T-helper 1 cell treated with Interleukin-12 subunit alpha and Interleukin-12 subunit beta and Interleukin-4 antibody, amounts not matched to agents 30 ng/mL and 1 ng/mL, for 36 hours (primary cell): ENCODE measurements at regions not wholly inside any gene's neighbourhood (a gene's known extent, or its start where the extent isn't known, plus 50 kb on each side); places are given as distances from the start of the nearest gene placed in this dataset.
"Not testable (repeated sequence)": the region's sequence is repeated elsewhere in the genome, so short reads cannot be mapped to it uniquely, and the experiment has no call there.

Experiments
- intact Hi-C: fragments of 100-400 bp; cut with micrococcal nuclease; formaldehyde crosslinking; loops from one replicate; pipeline ENCODE4 v1.15.1; 2024

DNA sequence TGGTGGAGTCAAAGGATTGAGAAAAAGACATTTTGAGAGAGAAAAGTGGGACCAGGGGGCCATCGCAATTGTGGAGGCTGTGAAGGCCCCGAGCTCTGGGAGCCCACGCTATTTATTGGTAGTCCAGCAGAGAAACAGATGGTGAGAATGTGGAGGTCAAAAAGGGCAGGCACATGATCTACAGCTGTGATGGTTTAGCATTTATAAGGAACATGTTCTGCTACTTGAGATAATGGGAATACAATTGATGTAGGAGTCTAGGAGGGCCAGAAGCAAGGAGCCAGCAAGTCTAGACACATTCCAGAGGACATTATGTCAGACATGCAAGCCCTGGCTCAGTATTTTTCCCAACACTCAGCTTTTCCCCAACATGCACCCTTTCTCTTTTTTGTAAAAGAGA lies 283.4 kb upstream of the MTPN start:
- intact Hi-C loops: not testable (repeated sequence)

DNA sequence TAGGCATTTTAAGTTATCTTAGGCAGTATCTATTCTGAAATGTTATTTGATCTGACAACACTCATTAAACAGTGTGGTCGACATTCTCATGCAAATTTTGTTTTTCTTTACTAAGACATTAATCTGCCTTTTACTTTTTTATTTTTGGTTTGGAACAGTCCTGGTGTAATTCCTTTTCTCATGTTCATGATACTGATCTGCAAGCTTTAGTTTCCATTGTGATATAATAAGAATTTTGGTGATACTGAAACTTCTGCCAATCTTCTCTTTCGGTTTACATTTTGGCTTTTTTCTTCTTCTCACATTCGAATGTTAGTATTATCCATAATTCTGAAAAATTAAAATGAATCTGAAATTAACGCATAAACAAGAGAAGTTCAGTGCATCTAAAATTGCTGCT lies 281.9 kb upstream of the MTPN start:
- intact Hi-C loops: no loop called here

DNA sequence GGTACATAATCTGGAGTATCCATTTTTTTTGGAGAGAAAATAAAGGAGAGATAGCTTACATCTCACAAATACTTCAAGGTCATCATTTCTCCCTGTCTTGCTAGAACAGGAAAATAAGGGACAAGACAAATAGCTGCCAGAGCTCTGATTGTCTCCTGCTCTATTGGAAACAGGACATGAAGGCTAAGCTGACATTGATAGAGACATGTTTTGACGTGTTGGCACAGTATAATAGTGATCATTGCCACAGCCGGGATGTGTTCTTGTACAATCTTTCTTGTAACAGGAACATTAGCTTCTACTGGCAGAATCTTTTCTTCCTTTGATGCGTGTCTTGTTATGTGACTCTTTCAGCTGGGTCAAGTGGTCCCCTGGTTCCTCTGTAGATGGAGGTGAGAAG lies 279.3 kb upstream of the MTPN start:
- intact Hi-C loops: no loop called here

DNA sequence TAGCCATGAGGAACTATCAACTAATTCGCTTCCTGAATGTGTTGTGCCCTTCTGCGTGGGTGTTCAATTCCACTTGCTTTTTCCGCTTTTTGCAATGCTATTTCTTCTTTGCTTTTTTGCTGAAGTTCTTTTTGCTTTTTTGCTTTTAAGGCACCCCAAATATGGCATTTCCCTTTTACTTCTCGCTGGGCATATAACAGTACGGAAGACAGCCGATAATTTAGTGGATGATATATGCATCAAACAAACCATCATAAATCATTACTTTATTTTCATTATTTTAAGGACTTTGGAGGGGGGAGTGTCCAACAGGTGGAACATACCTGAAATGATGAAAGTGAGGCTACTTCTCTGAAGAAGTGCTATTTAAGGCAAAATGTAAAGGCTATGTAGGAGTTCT lies 277.0 kb upstream of the MTPN start:
- intact Hi-C loops: no loop called here

DNA sequence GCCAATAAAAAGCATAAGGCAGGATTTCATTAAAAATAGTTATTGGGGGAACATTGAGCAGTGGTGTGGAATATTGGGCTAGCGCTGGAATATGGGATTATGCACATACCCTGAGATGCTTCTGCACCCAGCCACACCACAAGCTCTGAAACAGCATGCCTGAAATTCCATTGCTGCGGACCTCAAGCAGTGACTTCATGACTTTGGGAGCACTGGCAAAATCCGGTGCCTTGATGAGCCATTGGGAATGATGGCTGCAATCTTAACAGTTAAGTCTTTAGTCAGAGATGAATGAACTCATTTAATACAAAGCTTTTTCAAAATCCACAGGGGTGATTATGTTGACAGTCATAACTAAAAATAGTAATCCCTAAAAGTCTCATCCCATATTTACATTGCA lies 274.7 kb upstream of the MTPN start:
- intact Hi-C loops: no loop called here

DNA sequence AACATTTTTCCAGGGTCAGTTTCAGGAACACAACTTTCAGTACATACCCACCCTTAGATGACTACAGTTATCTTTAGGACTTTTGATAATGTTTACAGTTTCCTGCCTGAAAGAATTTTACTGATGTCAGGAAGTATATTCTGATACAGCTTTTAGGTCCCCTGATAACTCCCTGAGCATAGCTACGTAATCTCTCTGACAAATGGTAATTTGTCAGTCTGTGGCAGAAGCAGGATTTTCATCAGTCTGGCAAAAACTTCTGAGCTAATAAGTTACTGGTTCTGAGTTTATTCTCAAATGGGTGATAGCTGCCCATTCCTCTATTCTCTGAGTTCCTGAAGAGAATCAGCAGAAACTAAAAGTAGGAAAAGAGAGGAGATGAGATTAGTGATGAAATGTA lies 270.1 kb upstream of the MTPN start:
- intact Hi-C loops: no loop called here

DNA sequence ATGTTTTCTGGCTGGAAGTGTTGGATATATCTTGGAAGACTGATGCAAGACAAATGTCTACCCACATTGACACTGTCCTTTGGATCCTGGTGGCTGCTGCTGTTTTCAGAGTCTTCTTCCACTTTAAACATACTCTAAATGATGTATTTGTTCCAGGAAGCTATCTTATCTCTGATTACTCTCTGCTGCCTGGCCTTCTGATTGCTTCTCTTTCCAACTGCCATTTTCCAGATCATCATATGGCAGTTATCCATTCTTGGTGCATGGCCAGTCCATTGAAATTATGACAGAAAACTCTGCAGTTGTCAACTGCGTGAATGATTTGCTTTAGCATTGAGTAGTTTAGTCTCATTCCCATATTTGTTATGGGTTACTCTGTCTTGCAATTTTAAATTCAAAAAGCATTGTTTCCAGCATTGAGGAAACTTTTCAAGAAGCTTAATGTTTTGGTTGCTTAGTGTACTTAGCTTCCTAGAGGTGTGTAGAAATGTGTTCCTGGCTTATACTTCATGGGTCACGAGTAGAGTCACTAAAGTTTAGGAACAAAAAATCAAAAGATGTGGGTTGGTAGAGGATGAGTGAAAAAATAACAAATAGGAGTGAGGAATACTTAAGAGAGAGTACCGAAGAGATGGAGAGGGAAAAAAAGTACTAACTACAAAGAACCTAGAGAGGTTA lies 268.3 kb upstream of the MTPN start:
- intact Hi-C loops: no loop called here

DNA sequence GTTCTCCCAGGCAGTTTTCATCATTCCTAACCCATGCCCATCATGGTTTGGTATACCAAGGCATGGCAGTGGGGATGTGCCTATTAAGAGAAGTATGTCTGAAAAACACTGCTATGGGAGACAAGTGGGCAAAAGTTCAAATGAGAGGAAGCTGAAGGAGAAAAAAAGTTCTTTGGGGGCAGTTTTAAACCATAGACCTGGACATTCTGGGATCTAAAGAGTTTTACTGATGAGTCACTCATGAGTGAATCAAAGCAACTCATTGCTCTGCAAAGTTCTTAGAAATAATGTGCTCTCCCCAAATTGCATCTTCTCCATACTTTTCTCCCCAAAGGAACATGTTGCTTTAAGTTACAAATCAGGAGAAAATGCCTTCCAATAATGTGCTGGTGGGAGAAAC lies 256.9 kb upstream of the MTPN start:
- intact Hi-C loops: no loop called here

DNA sequence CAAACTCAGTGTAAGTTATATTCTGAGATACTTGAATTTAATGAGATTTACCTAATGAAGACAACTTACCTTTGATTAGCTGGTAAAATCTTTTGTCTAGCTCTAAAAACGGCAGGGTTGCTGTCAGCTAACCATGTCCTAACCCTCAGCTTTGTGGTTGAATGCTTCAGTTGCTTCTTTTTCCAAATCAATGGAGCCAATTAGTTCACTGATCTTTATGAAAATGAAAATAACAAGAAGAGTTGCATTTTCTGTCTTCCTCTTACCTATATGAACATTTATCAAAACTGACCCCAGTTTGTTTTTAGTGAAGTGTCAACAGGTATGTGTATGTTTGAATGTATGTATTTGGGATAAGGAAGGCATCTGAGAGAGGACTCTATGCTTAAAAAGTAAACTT lies 253.1 kb upstream of the MTPN start:
- intact Hi-C loops: no loop called here

DNA sequence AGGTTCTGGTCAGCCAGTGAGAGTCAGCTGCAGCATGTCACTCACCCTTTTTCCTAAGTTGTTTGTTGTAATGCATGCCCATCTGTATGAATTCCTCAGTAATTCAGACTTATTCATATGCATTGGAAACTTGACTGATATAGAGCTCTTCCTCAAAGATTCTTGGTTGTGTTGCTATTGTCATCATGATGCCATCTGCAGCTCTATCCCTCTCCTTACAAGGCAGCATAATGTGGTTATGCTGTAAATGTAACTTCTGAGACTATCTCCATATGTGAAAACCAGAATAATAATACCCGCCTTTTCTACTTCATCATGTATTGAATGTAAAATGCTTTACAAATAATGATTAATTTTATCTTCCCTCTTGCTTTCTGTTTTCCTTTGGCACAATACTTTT lies 252.6 kb upstream of the MTPN start:
- intact Hi-C loops: no loop called here

DNA sequence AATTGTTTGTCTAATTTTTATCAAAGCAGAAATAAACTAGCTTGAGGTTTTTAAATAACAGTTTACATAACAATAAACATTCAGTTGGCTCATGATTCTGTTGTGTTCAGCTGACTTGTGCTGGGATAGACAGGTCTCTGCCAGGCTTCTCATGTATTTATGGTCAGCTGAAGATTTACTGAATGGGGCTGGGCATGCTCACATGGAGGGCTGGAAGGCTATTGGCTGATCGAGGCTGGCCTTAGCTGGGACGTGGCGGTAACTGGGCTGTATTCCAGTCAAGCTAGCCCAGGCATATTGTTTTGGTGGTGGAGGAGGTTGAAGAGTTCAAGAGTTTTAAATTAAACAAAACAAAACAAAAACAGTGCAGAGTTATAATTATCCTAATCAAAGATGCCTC lies 251.0 kb upstream of the MTPN start:
- intact Hi-C loops: no loop called here

DNA sequence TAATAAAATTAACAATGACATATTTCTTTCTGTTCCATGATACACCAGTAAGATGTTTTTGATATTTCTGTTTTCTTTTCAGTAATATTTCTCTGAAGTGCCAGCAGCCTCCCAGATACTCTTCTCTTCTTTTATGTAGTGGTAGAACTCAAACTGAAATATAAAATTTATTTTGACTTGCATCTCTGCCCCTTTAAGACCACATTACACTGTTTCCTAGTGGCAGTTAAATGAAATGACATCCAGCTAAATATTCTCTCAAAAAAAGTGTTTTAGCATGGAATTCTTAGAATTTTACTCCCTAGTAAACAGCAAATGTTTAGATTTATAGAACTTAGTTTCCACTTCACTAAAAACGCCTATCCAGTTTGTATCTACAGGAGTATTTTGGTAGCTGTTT lies 237.2 kb upstream of the MTPN start:
- intact Hi-C loops: no loop called here

DNA sequence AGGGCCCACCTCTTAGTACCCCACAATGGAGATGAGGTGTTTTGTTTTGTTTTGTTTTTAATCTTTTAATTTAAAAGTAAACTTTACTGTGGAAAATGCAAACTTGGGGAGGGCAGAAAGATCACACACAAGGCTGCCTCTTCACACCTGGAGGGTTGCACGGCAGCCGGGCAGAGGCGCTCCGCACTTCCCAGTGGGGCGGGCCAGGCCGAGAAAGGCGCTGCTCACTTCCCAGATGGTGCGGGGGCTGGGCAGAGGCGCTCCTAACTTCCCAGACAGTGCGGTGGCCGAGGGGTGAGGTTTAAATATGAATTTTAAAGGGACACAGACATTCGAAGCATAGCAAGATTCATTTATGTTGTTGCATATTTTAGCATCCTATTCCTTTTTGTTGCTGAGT lies 235.9 kb upstream of the MTPN start:
- intact Hi-C loops: no loop called here

DNA sequence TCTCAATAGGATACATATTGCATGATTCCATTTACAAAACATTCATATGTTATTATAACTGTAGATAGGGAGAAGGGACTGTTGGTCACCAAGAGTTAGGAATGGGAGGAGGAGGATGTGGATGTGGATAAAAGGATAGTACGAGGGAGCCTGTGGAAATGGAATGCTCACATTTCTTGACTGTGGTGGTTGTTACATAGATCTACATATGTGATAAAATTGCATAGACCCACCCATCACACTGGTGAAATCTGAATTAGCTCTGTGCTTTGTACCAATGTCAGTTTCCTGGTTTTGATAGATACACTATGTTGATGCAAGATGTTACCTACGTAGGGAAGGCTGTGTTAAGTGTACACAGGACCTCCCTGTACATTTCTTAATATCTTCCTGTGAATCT lies 233.5 kb upstream of the MTPN start:
- intact Hi-C loops: no loop called here

DNA sequence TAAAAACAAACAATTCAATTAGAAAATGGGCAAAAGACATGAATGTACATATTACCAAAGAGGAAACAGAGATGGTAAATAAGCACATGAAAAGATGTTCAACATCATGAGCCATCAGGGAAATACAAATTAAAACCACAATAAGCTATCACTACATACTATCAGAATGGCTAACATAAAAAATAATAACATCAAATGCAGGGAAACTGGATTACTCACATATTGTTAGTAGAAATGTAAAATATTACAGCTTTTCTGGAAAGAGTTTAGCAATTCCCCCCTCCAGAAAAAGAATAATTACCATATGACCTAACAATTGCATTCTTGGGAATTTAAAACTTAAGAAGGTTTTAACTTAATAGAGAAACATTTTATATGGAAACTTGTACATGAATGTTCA lies 232.9 kb upstream of the MTPN start:
- intact Hi-C loops: no loop called here

DNA sequence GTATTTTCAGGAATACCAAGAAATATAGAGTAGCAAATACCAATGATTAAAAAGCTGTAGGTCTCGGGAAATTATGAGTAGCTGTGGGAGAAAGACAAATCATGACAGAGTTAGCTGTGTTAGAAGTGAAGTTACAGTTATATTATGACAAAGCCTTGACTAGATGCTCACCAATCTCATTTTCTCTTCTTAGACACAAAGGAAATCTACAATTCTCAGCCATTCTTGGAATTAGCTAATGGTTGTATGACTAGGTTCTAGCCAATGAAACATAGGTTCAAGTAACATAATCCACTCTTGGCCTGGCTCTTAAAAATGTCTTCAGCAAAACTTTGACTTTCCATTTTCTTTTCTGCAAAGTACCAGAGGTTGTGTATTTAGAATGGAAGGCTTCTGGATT lies 228.8 kb upstream of the MTPN start:
- intact Hi-C loops: no loop called here

DNA sequence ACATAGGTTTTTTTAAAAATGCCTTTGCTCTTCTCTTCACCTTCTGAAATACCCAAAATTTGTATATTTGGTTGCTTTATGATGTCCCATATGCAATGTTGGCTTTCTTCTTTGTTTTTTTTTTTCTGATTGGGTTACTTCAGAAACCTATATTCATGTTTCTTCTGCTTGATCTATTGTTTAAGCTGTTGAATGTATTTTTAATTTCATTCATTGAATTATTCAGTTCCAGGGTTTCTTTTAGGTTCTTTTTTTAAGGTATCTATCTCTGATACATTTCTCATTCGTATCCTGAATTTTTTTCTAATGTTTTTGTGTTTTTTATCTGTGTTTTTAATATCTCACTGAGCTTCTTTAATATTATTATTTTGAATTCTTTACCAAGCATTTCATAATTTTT lies 221.0 kb upstream of the MTPN start:
- intact Hi-C loops: no loop called here

DNA sequence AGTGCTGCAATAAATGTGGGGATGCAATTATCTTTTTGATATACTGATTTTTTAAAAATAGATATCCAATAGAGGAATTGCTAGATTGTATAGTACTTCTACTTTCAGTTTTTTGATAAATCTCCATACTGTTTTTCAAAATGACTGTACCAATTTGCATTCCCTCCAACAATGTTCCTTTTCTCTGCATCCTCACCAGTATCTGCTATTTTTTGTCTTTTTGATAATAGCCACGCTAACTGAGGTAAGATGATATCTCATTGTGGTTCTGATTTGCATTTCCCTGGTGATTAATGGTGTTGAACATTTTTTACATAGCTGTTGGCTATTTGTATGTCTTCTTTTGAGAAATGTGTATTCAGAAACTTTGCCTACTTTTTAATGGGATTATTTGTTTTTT lies 217.7 kb upstream of the MTPN start:
- intact Hi-C loops: no loop called here

DNA sequence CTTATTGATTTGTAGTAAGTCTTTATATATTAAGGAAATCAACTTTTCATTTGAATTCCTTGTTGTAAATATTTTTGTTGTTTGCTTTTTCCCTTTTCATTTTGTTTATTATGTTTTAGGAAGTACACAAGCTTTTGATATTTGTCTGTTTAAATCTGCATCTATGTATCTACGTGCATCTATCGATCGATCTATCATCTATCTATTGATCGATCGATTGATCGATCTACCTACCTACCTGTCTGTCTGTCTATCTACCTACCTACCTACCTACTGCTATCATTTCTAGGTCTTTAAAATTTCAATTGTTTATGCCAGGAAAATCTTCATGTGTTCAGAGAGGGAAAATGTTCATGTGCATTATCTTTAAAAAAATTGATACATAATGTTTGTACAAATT lies 216.8 kb upstream of the MTPN start:
- intact Hi-C loops: no loop called here

DNA sequence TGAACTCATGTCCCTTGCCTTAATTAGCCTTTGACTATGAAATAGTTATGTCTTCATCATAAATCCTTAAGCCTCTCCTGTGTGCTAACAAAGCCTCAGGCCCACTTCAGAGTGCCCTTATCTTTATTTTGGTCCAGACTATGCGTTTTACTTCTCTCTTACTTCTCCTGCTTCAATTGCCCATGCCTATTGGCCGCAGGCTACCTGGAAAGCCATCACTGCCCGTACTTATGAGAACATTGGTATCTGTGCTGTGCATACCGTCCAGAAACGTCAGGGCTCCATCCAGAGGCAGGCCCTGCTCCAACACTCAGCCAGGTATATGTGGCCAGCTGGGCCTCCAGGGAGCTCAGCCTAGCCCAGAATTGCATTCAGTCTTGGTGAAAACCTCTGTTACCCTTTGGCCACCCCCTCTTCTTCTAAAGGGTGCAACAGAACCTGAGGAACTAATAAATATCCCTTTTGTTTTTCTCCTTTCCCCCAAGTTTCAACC lies 212.4 kb upstream of the MTPN start:
- intact Hi-C loops: no loop called here

DNA sequence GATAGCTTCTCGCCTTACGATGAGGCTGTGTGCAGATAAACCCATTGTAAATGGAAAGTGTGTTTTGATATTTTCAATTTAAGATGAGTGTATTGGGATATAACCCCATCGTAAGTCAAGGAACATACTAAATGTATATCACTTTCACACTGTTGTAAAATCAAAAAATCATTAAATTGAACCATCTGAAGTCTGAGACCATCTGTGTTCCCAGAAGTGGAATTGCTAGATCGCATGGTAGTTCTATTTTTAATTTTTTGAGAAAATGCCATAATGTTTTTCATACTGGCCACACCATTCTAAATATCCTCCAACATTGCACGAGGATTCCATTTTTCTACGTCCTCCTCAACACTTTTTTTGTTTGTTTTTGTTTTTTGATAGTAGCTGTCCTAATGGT lies 209.1 kb upstream of the MTPN start:
- intact Hi-C loops: no loop called here

DNA sequence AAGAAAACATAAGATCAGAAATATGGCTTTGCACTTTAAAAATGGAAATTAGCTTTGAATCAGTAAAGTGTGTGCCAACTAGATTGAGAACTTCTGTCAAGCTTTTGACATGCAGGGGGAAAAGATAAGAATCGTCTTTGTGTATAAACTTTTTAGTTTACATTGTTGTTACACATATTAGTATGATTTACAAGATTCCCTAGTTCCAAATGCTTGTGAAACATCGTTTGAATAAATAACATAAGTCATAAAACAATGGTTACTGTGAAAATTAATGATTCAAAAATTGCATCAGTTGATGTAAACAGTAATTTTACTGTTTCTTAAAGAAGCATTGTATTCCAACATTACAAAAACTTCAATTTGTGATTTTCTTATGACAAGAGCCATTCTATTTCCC lies 207.6 kb upstream of the MTPN start:
- intact Hi-C loops: no loop called here

DNA sequence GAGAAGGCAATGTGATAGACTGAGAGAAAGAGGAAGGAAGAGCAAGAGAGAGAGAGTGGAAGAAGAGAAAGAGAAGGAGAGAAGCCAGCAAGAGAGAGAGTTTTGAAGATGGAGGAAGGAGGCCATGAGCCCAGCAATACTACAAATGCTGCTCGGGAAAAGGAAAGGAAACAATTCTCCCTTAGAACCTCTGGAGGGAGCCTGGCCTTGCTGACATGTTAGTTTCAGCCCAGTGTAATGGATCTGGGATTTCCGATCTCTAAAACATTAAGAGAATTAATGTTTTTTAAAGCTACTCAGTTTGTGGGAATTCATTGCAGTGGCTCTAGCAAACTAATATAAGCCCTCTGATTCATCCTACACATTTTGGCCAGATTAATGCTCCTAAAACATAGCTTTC lies 206.8 kb upstream of the MTPN start:
- intact Hi-C loops: no loop called here

DNA sequence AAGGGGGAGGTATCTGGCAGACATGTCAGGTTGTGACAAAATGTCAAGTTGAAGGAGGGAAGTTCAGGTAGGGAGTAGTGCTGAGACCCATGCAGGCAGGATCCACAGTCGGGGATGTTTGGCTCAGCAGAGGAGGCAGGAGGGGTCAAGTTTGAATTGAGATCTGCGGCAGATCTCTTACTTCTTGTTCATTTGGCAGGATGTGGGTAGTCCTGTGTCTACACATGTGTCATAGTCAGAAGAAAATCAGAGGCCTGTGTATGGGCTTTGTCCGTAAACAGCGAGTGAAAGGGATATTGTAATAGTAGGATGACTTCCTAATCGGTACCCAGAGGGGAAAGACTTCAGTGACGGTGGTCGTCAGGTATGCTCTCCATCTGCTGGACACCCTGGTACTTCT lies 203.8 kb upstream of the MTPN start:
- intact Hi-C loops: no loop called here
